ENCODE measurements at regions not wholly inside any gene's neighbourhood (a gene's known extent, or its start where the extent isn't known, plus 50 kb on each side); places are given as distances from the start of the nearest gene placed in this dataset.

- DNase-seq (ENCODE audit: low read depth in 2 of 2): no peak
Observed at GRCh38 chr6:159443417-159443920, 249.6 kb downstream of the SOD2 start.

- DNase-seq (ENCODE audit: low read depth in 2 of 2): no peak
Observed at GRCh38 chr6:159441704-159441981, 251.4 kb downstream of the SOD2 start.

GRCh38 chr6:159440911-159441703 is 251.9 kb downstream of the SOD2 start:
- no peak for DNase-seq (ENCODE audit: low read depth in 2 of 2)

- no peak for DNase-seq (ENCODE audit: low read depth in 2 of 2)
Observed at GRCh38 chr6:159440349-159440748, 252.7 kb downstream of the SOD2 start.

GRCh38 chr6:159439651-159440050 is 253.4 kb downstream of the SOD2 start:
- DNase-seq (ENCODE audit: low read depth in 2 of 2): no peak

- DNase-seq (ENCODE audit: low read depth in 2 of 2): no peak
Observed at GRCh38 chr6:159438106-159438505, 254.9 kb downstream of the SOD2 start.

- DNase-seq (ENCODE audit: low read depth in 2 of 2): no peak
Observed at GRCh38 chr6:159436581-159436980, 256.5 kb downstream of the SOD2 start.

GRCh38 chr6:159435701-159436100 is 257.3 kb downstream of the SOD2 start:
- DNase-seq (ENCODE audit: low read depth in 2 of 2): no peak

GRCh38 chr6:159434410-159434809 is 258.6 kb downstream of the SOD2 start:
- no peak for DNase-seq (ENCODE audit: low read depth in 2 of 2)

- no peak for DNase-seq (ENCODE audit: low read depth in 2 of 2)
Observed at GRCh38 chr6:159433550-159433949, 259.5 kb downstream of the SOD2 start.

GRCh38 chr6:159431750-159432149 is 261.3 kb downstream of the SOD2 start:
- DNase-seq (ENCODE audit: low read depth in 2 of 2): no peak

- no peak for DNase-seq (ENCODE audit: low read depth in 2 of 2)
Observed at GRCh38 chr6:159430323-159430722, 261.1 kb downstream of the FNDC1 start.

GRCh38 chr6:159429433-159429832 is 260.2 kb downstream of the FNDC1 start:
- DNase-seq (ENCODE audit: low read depth in 2 of 2): no peak

GRCh38 chr6:159427771-159428170 is 258.6 kb downstream of the FNDC1 start:
- no peak for DNase-seq (ENCODE audit: low read depth in 2 of 2)

- no peak for DNase-seq (ENCODE audit: low read depth in 2 of 2)
Observed at GRCh38 chr6:159427335-159427734, 258.1 kb downstream of the FNDC1 start.

GRCh38 chr6:159425421-159425820 is 256.2 kb downstream of the FNDC1 start:
- DNase-seq (ENCODE audit: low read depth in 2 of 2): no peak

- no peak for DNase-seq (ENCODE audit: low read depth in 2 of 2)
Observed at GRCh38 chr6:159422041-159422984, 253.1 kb downstream of the FNDC1 start.

- no peak for DNase-seq (ENCODE audit: low read depth in 2 of 2)
Observed at GRCh38 chr6:159421586-159421985, 252.4 kb downstream of the FNDC1 start.

- DNase-seq (ENCODE audit: low read depth in 2 of 2): no peak
Observed at GRCh38 chr6:159418997-159419396, 249.8 kb downstream of the FNDC1 start.

- DNase-seq (ENCODE audit: low read depth in 2 of 2): no peak
Observed at GRCh38 chr6:159416891-159417560, 247.8 kb downstream of the FNDC1 start.

- no peak for DNase-seq (ENCODE audit: low read depth in 2 of 2)
Observed at GRCh38 chr6:159415540-159415939, 246.3 kb downstream of the FNDC1 start.

GRCh38 chr6:159414711-159415110 is 245.5 kb downstream of the FNDC1 start:
- no peak for DNase-seq (ENCODE audit: low read depth in 2 of 2)
